ENCODE measurements at regions not wholly inside any gene's neighbourhood (a gene's known extent, or its start where the extent isn't known, plus 50 kb on each side); places are given as distances from the start of the nearest gene placed in this dataset.

DNA sequence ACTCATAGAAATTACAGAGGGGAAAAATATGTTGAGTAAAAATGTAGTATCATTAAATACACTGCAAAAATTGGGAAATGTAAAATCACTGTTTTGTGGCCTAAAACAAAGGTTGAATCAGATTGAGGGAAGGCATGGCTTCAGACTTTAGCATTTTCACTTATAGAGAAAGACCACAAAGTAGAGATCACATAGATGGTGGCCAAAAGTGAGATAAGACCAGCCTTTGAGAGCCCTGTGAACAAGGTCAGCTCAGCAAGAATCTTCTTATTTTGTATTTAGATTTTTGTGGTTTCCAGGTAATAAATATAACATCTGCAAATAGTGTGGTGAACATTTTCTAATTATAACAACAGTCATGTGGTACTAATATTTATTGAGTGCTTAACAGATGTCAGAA, 544.8 kb upstream of the DPPA4 start:
- TF ChIP-seq, protein P1, sequence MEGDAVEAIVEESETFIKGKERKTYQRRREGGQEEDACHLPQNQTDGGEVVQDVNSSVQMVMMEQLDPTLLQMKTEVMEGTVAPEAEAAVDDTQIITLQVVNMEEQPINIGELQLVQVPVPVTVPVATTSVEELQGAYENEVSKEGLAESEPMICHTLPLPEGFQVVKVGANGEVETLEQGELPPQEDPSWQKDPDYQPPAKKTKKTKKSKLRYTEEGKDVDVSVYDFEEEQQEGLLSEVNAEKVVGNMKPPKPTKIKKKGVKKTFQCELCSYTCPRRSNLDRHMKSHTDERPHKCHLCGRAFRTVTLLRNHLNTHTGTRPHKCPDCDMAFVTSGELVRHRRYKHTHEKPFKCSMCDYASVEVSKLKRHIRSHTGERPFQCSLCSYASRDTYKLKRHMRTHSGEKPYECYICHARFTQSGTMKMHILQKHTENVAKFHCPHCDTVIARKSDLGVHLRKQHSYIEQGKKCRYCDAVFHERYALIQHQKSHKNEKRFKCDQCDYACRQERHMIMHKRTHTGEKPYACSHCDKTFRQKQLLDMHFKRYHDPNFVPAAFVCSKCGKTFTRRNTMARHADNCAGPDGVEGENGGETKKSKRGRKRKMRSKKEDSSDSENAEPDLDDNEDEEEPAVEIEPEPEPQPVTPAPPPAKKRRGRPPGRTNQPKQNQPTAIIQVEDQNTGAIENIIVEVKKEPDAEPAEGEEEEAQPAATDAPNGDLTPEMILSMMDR (IDR thresholded peaks at IDR 0.05; ENCODE audit: poor library complexity, severe bottlenecking) = no peak
- no peak for TF ChIP-seq EP300 (conservative IDR thresholded peaks at IDR 0.05; ENCODE audit: poor library complexity, severe bottlenecking)
- no peak for TF ChIP-seq EZH2 (IDR thresholded peaks at IDR 0.05; ENCODE audit: borderline replicate concordance, insufficient read depth, low read length, poor library complexity, severe bottlenecking)
